GM12874 (cell line): ENCODE measurements at regions not wholly inside any gene's neighbourhood (a gene's known extent, or its start where the extent isn't known, plus 50 kb on each side); places are given as distances from the start of the nearest gene placed in this dataset.

ENCODE experiments used
- TF ChIP-seq, protein P1 (sequence below): IDR thresholded peaks from 2 replicates; pipeline ENCODE4 v1.5.1; 2011; ENCODE audit warnings: low read depth, mild to moderate bottlenecking, control low read depth, low read length, moderate library complexity; ENCODE audit not compliant: insufficient read depth

DNA sequence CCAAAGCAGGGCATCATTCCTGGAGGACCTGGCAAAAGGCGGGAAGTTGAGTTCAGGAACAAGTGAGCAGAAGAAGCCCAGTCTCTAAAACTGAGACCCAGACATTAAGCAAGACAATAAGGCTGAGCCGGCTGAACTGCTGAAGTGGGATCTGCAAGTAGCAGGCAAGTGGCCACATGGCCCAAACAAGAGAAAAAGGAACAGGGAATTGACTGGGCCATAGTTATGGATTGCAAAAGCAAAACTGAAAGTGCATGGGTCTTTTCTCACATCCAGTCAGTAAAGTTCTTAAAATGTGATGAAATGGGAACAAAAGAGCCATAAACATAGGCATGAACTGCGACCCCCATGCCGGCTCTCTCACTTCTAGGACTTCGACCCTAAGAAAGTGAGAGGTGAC is 101.2 kb downstream of the SCN11A start:
- TF ChIP-seq, protein P1, sequence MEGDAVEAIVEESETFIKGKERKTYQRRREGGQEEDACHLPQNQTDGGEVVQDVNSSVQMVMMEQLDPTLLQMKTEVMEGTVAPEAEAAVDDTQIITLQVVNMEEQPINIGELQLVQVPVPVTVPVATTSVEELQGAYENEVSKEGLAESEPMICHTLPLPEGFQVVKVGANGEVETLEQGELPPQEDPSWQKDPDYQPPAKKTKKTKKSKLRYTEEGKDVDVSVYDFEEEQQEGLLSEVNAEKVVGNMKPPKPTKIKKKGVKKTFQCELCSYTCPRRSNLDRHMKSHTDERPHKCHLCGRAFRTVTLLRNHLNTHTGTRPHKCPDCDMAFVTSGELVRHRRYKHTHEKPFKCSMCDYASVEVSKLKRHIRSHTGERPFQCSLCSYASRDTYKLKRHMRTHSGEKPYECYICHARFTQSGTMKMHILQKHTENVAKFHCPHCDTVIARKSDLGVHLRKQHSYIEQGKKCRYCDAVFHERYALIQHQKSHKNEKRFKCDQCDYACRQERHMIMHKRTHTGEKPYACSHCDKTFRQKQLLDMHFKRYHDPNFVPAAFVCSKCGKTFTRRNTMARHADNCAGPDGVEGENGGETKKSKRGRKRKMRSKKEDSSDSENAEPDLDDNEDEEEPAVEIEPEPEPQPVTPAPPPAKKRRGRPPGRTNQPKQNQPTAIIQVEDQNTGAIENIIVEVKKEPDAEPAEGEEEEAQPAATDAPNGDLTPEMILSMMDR: no peak

DNA sequence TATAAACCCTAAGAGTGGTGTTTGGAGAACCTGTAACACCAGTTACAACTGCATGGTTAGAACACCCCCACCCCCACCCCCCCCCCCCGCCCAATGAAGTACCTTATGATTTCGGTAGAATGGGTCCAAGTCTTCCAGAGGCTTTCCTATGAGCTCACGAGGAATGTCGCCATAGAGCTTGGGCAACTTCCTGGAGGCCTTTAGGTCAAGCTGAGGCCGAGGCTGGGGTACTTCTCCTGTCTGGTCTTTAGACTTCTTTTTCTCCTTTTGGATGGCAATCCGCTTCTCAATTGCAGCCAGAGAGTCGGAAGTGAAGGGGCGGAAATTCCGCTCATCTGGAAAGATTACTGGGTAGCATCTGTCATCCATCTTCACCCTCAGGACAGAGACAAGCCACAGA is 101.8 kb downstream of the SCN11A start:
- TF ChIP-seq, protein P1: no peak

DNA sequence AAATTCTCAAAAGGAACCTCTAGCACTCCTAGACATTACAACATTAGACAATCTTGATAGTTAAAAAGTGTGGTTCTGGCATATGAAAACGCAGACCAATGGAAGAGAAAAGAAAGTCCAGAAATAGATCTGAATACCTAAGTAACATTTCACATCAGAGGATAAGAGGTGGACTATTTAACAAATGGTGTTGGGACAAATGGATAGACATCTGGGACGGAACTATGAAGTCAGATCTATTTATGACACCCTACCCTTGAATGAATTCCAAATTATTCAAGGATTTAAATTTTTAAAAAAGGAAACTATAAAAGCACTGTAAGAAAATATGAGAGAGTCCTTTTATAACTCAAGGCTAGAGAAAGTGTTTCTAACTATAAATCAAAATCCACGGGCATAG is 111.3 kb downstream of the SCN11A start:
- TF ChIP-seq, protein P1: no peak

DNA sequence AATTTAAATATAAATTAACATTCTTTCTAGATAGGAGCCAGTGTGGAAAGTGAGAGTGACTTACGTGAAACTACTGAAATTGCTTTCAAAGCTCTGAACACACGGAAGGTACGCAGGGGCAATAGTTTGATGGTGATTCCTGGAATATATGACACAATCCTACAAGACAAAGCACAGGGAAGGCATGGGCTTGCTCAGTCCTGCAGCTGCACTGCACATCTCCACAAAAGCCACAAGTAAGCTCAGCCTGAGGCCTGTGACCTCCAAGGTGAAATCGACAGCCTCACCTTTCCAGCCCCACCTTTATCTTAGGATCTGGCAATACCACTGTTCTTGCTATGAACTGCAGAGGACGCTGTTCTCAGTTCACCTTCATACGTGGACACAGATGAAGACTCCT is 109.3 kb upstream of the SCN10A start:
- TF ChIP-seq, protein P1: no peak

DNA sequence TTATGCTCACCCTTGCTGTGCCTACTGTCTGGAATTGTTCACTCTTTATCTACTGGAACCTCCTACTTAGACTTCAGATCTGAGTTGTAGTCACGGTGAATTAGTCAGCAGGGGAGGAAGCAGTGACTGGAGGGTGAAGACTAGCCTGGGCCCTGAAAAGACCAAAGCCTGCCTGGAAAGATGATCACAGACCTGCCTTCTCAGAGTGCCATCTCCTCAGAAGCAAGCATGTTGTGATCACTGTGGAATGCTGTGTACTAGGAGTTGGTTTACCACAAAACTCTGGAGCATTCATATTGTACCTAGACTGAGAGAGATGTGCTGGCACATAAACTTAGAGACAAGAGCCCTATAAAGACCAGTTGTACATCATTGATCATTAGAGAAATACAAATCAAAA is 100.7 kb upstream of the SCN10A start:
- TF ChIP-seq, protein P1: no peak

DNA sequence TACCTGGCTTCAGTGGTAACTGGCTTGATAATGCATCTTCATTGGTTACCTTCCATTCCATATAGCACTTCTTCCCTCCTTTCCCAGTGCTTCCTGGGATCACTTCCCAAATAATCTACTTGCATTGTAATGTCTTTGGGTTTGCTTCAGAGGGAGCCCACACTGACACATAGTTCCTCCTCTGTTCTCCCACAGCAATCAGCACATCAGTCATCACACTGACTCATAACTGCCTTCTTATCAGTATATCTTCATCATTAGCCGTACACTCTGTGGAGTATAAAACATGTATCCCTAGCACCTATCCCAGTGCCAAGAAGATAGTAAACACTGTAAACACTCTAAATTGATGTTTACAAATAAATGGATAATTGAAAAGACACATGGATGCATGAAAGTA is 91.4 kb upstream of the SCN10A start:
- TF ChIP-seq, protein P1: no peak

DNA sequence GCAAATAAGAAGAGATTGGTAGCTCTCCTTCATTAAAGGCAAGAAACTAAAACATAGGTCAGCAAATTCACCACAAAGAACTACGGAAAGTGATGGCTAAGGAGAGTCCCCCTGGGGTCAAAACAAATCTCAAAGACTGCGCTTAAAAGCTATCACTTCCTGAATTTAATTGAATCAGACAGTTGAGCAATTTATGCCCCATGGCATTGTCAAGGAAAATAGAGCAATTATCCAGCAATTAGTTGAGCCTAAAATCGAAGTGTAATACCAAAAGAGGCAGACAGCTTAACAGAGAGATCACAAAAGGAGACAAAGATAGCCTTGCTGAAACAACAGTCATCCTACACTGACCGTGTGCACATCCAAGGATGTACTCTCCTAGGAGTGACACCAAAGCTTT is 74.4 kb upstream of the SCN10A start:
- TF ChIP-seq, protein P1: no peak

DNA sequence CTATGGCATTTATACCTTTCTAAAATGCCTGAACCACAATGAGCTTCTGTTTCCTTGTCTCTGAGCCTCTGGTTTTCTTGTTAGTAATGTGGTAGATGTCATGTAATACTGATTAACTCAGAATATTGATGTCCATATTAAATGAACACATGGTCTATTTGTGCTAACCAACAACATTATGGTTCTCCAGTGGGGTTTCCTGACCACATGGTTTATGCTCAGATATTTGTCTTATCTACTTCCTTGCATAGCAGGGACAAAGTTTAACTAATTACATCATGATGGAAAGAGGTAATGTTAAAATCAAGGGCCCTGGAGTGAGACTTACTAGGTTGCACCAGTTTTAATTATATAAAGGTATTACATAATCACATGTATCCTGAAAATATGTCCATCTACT is 62.6 kb upstream of the SCN10A start:
- TF ChIP-seq, protein P1: no peak
